SHP77 treated with DMSO at 0.1 percent for 48 hours (cell line): ENCODE measurements at regions not wholly inside any gene's neighbourhood (a gene's known extent, or its start where the extent isn't known, plus 50 kb on each side); places are given as distances from the start of the nearest gene placed in this dataset.
"Not testable (repeated sequence)": the region's sequence is repeated elsewhere in the genome, so short reads cannot be mapped to it uniquely, and the experiment has no call there.

Source experiments
- DNase-seq: peaks from one replicate; lab custom pipeline; 2025; lab: John Stamatoyannopoulos, UW

- no peak for DNase-seq
Observed at GRCh38 chr6:114934079-114934478, 591.3 kb upstream of the HS3ST5 start.

GRCh38 chr6:114928731-114929130 lies 585.9 kb upstream of the HS3ST5 start:
- DNase-seq: not testable (repeated sequence)

GRCh38 chr6:114906096-114906495 lies 563.3 kb upstream of the HS3ST5 start:
- no peak for DNase-seq

GRCh38 chr6:114897536-114897935 lies 554.7 kb upstream of the HS3ST5 start:
- DNase-seq: no peak

- DNase-seq: no peak
Observed at GRCh38 chr6:114892211-114892610, 549.4 kb upstream of the HS3ST5 start.

GRCh38 chr6:114888241-114888640 lies 545.4 kb upstream of the HS3ST5 start:
- DNase-seq: no peak

GRCh38 chr6:114886670-114887436 lies 544.0 kb upstream of the HS3ST5 start:
- DNase-seq: no peak

GRCh38 chr6:114879693-114880092 lies 536.9 kb upstream of the HS3ST5 start:
- DNase-seq: no peak

- no peak for DNase-seq
Observed at GRCh38 chr6:114878091-114878490, 535.3 kb upstream of the HS3ST5 start.

GRCh38 chr6:114874410-114874809 lies 531.6 kb upstream of the HS3ST5 start:
- DNase-seq: no peak

- DNase-seq: not testable (repeated sequence)
Observed at GRCh38 chr6:114865506-114865905, 522.7 kb upstream of the HS3ST5 start.

- no peak for DNase-seq
Observed at GRCh38 chr6:114863610-114864009, 520.8 kb upstream of the HS3ST5 start.

- no peak for DNase-seq
Observed at GRCh38 chr6:114862819-114863218, 520.0 kb upstream of the HS3ST5 start.

- DNase-seq: no peak
Observed at GRCh38 chr6:114862064-114862463, 519.2 kb upstream of the HS3ST5 start.

- DNase-seq: no peak
Observed at GRCh38 chr6:114844359-114844758, 501.5 kb upstream of the HS3ST5 start.

GRCh38 chr6:114839019-114839418 lies 496.2 kb upstream of the HS3ST5 start:
- DNase-seq: no peak

- no peak for DNase-seq
Observed at GRCh38 chr6:114833211-114833610, 490.4 kb upstream of the HS3ST5 start.

GRCh38 chr6:114830515-114830914 lies 487.7 kb upstream of the HS3ST5 start:
- DNase-seq: no peak

GRCh38 chr6:114827135-114827534 lies 484.3 kb upstream of the HS3ST5 start:
- no peak for DNase-seq

GRCh38 chr6:114824409-114824808 lies 481.6 kb upstream of the HS3ST5 start:
- DNase-seq: no peak

GRCh38 chr6:114816678-114817077 lies 473.9 kb upstream of the HS3ST5 start:
- no peak for DNase-seq

- DNase-seq: no peak
Observed at GRCh38 chr6:114810468-114810867, 467.6 kb upstream of the HS3ST5 start.

GRCh38 chr6:114805426-114805825 lies 462.6 kb upstream of the HS3ST5 start:
- DNase-seq: not testable (repeated sequence)

GRCh38 chr6:114796576-114796975 lies 453.8 kb upstream of the HS3ST5 start:
- no peak for DNase-seq
